PC-3 (cell line): ENCODE measurements at regions not wholly inside any gene's neighbourhood (a gene's known extent, or its start where the extent isn't known, plus 50 kb on each side); places are given as distances from the start of the nearest gene placed in this dataset.

Source experiments
- ATAC-seq: fragments of 200-7000 bp; cut with Tn5 transposase; 2 replicates; pipeline ENCODE4 v1.9.1; 2020; ENCODE audit warnings: mild to moderate bottlenecking, moderate library complexity
- BruUV-seq: library from RNA; stranded (reverse); fragments of 400-500 nt; replicated peaks from 2 replicates; lab custom pipeline; 2021; lab: Mats Ljungman, UMichigan
- CTCF ChIA-PET: fragments of 300-600 bp; sonication (Branson Sonifier 250); formaldehyde crosslinking; loops from one replicate; lab custom pipeline; 2022; ENCODE audit warnings: antibody characterized with exemption; lab: Charles Lee
- POLR2A ChIA-PET: fragments of 300-600 bp; sonication (Branson Sonifier 250); formaldehyde crosslinking; loops from one replicate; lab custom pipeline; 2022; ENCODE audit warnings: antibody characterized with exemption; ENCODE audit not compliant: unreplicated experiment; lab: Charles Lee
- DNase-seq: peaks from one replicate; pipeline ENCODE4 v3.0.0-alpha.2; 2015
- H2AFZ ChIP-seq: fragments of 300-600 bp; sonication (generic); 2 replicates; pipeline ENCODE4 v1.6.0; 2016; ENCODE audit warnings: antibody characterized with exemption, low read length
- H3F3A ChIP-seq: fragments of 300-600 bp; sonication (generic); one replicate; pipeline ENCODE4 v1.6.0; 2017; ENCODE audit warnings: antibody characterized with exemption, low read length, control low read depth, mild to moderate bottlenecking; ENCODE audit not compliant: unreplicated experiment
- H3K27ac ChIP-seq: fragments of 300-600 bp; sonication (generic); 2 replicates; pipeline ENCODE4 v1.5.1; 2016; ENCODE audit warnings: mild to moderate bottlenecking, low read length
- H3K27me3 ChIP-seq: fragments of 300-600 bp; sonication (generic); 2 replicates; pipeline ENCODE4 v1.6.1; 2016; ENCODE audit warnings: low read length, mixed read lengths
- H3K36me3 ChIP-seq: fragments of 300-600 bp; sonication (generic); 2 replicates; pipeline ENCODE4 v1.6.1; 2016; ENCODE audit warnings: low read depth, mixed run types, low read length, mixed read lengths
- H3K4me1 ChIP-seq: fragments of 300-600 bp; sonication (generic); 2 replicates; pipeline ENCODE4 v1.5.1; 2016; ENCODE audit warnings: low read length; ENCODE audit not compliant: insufficient read depth
- H3K4me2 ChIP-seq: fragments of 300-600 bp; sonication (generic); 2 replicates; pipeline ENCODE4 v1.6.0; 2016; ENCODE audit warnings: low read length
- H3K4me3 ChIP-seq: fragments of 300-600 bp; sonication (generic); 2 replicates; pipeline ENCODE4 v1.5.1; 2016; ENCODE audit warnings: mild to moderate bottlenecking, low read length, mixed read lengths
- H3K79me2 ChIP-seq: fragments of 300-600 bp; sonication (generic); 2 replicates; pipeline ENCODE4 v1.6.1; 2017; ENCODE audit warnings: low read length, mixed read lengths
- H3K9ac ChIP-seq: fragments of 300-600 bp; sonication (generic); 2 replicates; pipeline ENCODE4 v1.6.0; 2016; ENCODE audit warnings: mild to moderate bottlenecking, low read length
- H3K9me2 ChIP-seq: fragments of 300-600 bp; sonication (generic); replicated peaks from 2 replicates; pipeline ENCODE4 v1.6.1; 2016; ENCODE audit warnings: mixed run types, low read length, mixed read lengths
- H3K9me3 ChIP-seq: fragments of 300-600 bp; sonication (generic); 2 replicates; pipeline ENCODE4 v1.6.1; 2016; ENCODE audit warnings: low read length, mixed read lengths
- H4K20me1 ChIP-seq: fragments of 300-600 bp; sonication (generic); 2 replicates; pipeline ENCODE4 v1.6.1; 2016; ENCODE audit warnings: low read length, mixed read lengths
- CTCF ChIP-seq: fragments of 300-600 bp; sonication (generic); conservative IDR thresholded peaks from 2 replicates; pipeline ENCODE4 v1.5.1; 2017; ENCODE audit warnings: antibody characterized with exemption, low read depth, mild to moderate bottlenecking, low read length
- EZH2 ChIP-seq: fragments of 300-600 bp; sonication (generic); IDR thresholded peaks from one replicate; pipeline ENCODE4 v1.6.1; 2017; ENCODE audit warnings: antibody characterized with exemption, mild to moderate bottlenecking, low read length; ENCODE audit not compliant: unreplicated experiment
- EZH2phosphoT487 ChIP-seq: fragments of 300-600 bp; sonication (generic); IDR thresholded peaks from 2 replicates; pipeline ENCODE4 v1.6.1; 2018; ENCODE audit warnings: mild to moderate bottlenecking, antibody characterized with exemption, low read length, borderline replicate concordance
- intact Hi-C: fragments of 100-400 bp; cut with micrococcal nuclease; formaldehyde crosslinking; loops from 2 replicates; pipeline ENCODE4 v1.9.0; 2023

GRCh38 chr4:98744372-98745150 is 86.2 kb upstream of the TSPAN5 start:
- DNase-seq (no peak), ATAC-seq (no peak)
- H3F3A ChIP-seq = no peaks in the 10 kb centered on the region
- no peak overlapping the region for H2AFZ ChIP-seq
- no peaks in the 10 kb centered on the region for H3K27me3 ChIP-seq
- BruUV-seq = no TSS peak
- POLR2A ChIA-PET = no interaction called here
- H3K9me3 ChIP-seq = no peaks in the 10 kb centered on the region
- no peaks in the 10 kb centered on the region for H3K36me3 ChIP-seq
- intact Hi-C loops = no loop called here
- H3K9me2 ChIP-seq = no peaks in the 10 kb centered on the region
- CTCF ChIA-PET = no interaction called here
- no peak overlapping the region for H3K4me3 ChIP-seq
- no peaks in the 10 kb centered on the region for H3K4me1 ChIP-seq
- H3K4me2 ChIP-seq = no peak overlapping the region
- no peak overlapping the region for H3K9ac ChIP-seq
- no peak for TF ChIP-seq EZH2
- no peak for TF ChIP-seq CTCF
- no peak for TF ChIP-seq EZH2phosphoT487
- H3K79me2 ChIP-seq = no peaks in the 10 kb centered on the region
- H3K27ac ChIP-seq = no peak overlapping the region
- H4K20me1 ChIP-seq = no peaks in the 10 kb centered on the region

- no peaks in the 10 kb centered on the region for H3K36me3 ChIP-seq
These were observed 83.5 kb upstream of the TSPAN5 start for GRCh38 chr4:98741952-98742351.

More at GRCh38 chr4:98741952-98742351, 83.5 kb upstream of the TSPAN5 start:
- Histone ChIP-seq H4K20me1 (no peaks in the 10 kb centered on the region), H3K27ac (no peak overlapping the region), H3K4me2 (no peak overlapping the region), H3K4me1 (no peaks in the 10 kb centered on the region), H3F3A (no peaks in the 10 kb centered on the region), H3K9me3 (no peaks in the 10 kb centered on the region), H3K9me2 (no peaks in the 10 kb centered on the region), H3K9ac (no peak overlapping the region), H2AFZ (no peak overlapping the region), H3K79me2 (no peaks in the 10 kb centered on the region), H3K27me3 (no peaks in the 10 kb centered on the region), H3K4me3 (no peak overlapping the region)
- no TSS peak for BruUV-seq
- ChIA-PET POLR2A (no interaction called here), CTCF (no interaction called here)
- ATAC-seq = no peak
- intact Hi-C loops = no loop called here
- no peak for TF ChIP-seq EZH2phosphoT487
- TF ChIP-seq EZH2 = no peak
- no peak for TF ChIP-seq CTCF
- no peak for DNase-seq
